ENCODE measurements at regions not wholly inside any gene's neighbourhood (a gene's known extent, or its start where the extent isn't known, plus 50 kb on each side); places are given as distances from the start of the nearest gene placed in this dataset.

DNA sequence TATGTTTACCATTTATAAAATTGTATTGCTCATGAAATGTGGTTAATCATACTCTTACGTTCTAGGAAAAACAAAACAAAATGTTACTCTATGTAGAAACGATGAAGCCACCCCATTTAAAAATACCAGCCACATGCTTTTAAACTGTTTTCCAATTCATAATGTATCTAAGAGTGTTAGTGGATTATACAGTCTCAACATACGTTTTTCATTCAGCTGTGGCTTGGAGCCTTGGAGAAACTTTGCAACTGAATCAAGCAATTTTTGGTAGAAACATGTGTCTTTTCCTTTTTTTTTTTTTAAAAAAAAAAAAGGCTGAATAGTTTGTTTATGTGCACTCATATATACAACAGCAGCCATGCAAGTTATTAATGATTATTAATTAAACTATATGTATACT lies 378.0 kb upstream of the SEMA3D start:
- no peak for DNase-seq

DNA sequence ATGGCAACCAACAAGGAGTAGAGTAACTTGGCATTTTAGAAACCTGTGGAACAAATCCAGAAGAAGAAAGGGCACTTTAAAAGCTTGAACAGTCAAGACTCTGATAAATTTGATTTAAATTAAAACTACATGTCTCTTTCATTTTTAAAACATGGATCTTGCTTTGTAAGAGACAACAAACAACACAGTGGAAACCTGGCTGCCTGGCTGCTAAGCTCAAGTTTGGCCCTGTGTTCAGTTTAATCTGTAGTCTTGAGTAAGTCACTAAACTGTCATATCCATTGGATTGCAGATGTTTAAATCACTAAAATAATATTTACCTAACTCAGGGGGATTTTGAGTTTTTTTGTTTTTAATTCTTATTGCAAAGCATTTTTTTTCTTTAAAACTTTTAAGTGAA lies 374.9 kb upstream of the SEMA3D start:
- DNase-seq, result no peak

DNA sequence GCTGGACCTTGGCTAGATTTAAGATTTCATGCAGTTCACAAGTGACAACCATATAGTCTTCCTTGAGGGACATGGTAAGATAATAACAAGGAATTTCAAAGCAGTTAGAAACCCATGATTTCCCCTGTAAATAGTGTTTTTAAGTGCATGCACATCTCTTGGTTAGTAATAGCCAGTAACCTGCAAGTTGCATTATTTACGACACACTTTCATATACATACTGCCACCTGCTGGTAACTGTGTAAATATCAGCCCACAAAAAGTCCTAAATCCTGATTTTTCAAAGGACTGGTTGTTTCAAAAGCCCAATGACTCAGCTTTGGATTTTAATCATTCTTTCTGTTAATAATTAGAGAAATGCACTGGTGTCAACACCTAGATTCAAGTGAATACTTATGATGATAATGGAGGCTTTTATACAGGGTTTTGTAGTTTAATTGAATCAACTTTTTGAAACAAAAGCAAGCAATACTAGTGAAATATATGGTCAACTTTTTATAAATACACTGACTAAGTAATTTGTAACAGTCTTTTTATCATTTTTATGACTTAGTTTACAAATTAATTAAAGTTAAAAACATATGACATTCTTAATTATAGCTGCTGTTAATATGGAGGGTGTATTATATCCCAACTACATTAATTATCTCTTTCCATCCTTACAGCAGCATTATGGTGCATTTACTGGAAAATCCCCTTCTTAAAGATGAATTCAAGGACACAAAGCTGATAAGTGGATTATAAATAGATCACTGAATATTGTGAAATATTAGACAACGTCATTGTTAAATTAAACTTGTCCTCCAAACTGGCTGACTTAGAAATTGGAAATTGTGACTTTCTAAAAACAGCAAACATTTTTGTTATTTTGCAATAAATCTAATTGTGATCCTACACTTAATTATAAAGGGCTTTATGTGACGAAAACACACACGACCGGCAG lies 367.7 kb upstream of the SEMA3D start:
- peak; percentile 71 to 77 for DNase-seq

DNA sequence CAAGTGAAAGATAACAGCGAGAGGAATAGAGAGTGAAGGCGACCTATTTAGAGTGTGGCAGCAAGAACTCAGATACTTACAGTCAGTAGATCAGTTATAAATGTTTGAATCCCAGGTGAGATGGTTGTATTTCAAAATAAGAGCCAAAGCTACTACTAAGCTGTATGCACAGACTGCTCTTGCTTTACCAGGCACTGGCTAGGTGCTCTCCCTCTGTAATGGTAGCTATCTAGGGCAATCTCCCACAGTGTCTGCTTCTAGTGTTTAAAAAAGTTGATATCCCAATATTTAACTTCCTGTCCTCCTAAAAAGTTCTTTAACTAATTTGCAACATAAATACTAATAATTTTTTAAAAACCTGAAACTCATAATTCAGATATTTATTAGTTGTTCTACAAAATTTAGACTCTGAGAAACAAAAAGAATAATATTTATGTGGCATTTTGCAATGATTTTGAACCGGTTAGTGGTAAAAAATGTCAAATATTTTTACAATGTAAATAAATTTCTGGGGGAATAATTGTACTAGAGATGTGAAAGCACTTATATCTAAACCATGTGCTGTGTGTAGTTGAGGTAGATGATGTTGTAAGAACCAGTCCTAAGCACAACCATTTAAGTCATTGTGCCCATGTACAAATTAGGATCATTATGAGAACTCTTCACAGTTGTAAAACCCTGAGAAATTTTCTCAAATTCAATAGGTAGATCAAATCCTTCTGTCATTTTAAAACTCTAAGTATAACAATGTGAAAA lies 349.3 kb upstream of the SEMA3D start:
- DNase-seq, result no peak

- no peak for DNase-seq
Observed at GRCh38 chr7:85529831-85530230, 343.0 kb upstream of the SEMA3D start.

GRCh38 chr7:85529201-85529600 lies 342.3 kb upstream of the SEMA3D start:
- no peak for DNase-seq

GRCh38 chr7:85528581-85528980 lies 341.7 kb upstream of the SEMA3D start:
- no peak for DNase-seq

DNA sequence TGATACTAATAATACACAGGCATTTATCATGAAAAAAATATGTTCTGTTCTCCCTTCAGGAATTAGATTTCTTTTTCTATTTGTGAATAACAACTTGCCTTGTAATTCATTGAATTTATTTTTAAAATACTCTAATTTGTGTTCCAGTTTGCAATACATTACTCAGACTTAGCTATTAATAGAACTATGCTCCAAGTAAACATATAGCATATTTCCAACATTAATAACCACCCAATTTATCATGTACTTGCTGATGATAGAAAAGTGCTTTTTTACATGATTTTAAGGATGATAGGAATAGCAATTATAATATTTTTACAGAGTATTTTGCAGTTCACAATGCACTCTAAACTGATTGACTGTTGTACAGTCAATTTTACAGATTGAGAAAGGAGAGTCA lies 338.8 kb upstream of the SEMA3D start:
- DNase-seq, result no peak

- no peak for DNase-seq
Observed at GRCh38 chr7:85522070-85522469, 335.2 kb upstream of the SEMA3D start.

DNA sequence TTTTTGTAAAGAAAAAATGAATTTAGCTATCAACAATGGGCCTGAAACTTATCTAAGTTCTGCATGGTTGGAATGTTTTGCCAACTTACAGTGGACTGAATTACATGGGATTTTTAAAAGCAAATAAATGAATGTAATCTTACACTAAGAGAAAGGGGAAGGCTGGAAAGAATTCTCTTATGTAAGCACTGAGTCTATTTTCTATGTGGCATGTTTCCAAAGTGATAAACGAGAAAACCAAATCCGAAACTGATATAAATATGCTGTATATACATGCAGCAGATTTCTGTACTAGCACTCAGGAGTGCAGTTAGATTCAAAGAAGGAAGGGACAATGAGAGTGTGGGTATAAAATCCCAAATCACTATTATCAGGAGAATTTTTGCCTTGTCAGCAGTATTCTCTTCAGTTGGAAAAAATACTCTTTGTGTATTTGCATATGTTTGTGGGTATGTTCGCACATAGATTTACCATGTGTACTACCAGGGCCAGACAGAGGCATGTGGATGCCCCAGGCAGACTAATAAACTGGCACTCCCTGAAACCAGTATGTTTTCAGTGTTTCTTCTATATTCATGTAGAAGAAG lies 334.3 kb upstream of the SEMA3D start:
- DNase-seq, result peak in 1 of 2 experiments; percentile 21

DNA sequence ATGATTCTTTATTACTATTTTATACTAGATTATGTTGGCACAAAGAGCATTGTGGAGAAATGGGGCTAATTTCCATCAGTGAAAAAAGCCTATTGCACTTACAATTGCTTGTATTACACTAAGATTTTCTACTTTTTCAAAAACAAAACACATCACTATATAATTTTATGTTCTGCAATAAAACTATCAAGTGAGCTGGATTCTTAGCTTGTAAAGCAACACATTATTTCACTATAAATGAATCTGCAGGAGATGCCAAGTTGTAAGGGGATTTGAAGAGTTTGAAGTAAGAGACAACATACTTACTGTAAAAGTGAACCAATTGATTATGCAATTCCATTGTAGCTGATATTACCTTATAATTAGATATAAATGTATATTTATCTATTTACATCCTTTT lies 333.3 kb upstream of the SEMA3D start:
- no peak for DNase-seq

- no peak for DNase-seq
Observed at GRCh38 chr7:85516675-85517074, 329.8 kb upstream of the SEMA3D start.

GRCh38 chr7:85512790-85513189 lies 325.9 kb upstream of the SEMA3D start:
- peak; percentile 26 to 62 for DNase-seq

GRCh38 chr7:85510287-85510686 lies 323.4 kb upstream of the SEMA3D start:
- DNase-seq, result no peak

- DNase-seq, result no peak
Observed at GRCh38 chr7:85509476-85509875, 322.6 kb upstream of the SEMA3D start.

- DNase-seq, result no peak
Observed at GRCh38 chr7:85508642-85509410, 322.0 kb upstream of the SEMA3D start.

GRCh38 chr7:85498031-85498430 lies 311.2 kb upstream of the SEMA3D start:
- DNase-seq, result no peak

DNA sequence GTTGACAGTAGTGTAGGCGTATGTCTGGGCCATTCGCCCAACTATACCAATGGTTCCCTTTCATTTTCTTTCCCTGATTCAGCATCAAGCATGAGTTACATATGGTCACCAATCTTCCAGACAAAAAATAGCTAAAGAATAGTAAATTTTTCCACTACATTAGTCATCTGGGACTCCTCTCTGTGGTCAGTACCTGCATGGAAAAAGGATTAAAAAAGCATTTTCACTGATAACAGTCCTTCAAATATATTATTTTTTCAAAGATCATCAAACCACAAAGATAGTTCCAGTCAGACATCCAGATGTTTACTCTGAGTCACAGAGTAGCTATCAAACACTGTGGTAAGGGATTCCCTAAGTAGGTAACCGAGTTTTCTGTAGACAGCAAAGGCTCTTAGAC lies 302.6 kb upstream of the SEMA3D start:
- no peak for DNase-seq

DNA sequence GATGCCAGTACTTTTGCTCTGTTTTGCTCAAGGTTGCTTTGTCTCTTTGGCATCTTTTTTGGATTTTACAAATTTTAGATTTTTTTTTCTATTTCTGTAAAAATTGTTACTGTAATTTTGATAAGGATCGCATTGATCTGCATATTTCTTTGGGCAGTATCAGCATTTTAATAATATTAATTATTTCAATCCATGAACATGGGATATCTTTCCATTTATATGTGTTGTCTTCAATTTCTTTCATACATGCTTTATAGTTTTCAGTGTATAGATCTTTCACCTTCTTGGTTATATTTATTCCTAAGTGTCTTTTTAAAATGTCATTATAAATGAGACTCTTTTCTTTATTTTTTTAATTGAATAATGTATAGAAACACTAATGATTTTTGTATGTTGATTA lies 301.6 kb upstream of the SEMA3D start:
- DNase-seq, result no peak

DNA sequence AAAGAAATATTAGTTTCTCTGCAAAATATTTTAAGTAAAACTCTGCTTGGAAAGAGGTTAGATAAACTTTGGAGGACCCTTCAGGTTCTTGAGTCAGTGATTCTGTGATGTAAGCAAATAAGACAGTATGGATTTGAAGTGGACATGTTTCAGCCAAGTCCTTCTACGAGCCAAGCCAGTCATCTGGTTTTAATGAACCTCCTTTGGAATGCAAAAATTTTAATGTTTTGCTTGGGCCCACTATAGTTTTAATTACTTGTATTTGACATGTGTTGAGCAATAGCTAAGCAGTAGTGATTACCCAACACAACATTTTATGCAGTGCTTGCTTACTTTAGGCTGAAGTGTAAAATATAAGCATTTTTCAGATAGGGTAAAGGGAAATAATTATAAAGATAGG lies 296.3 kb upstream of the SEMA3D start:
- no peak for DNase-seq

GRCh38 chr7:85480666-85481065 lies 293.8 kb upstream of the SEMA3D start:
- no peak for DNase-seq

GRCh38 chr7:85479918-85480643 lies 293.2 kb upstream of the SEMA3D start:
- no peak for DNase-seq

Measured in NCI-H2081 (cell line).